ENCODE measurements at regions not wholly inside any gene's neighbourhood (a gene's known extent, or its start where the extent isn't known, plus 50 kb on each side); places are given as distances from the start of the nearest gene placed in this dataset.

GRCh38 chr4:104206784-104207183, 287.9 kb downstream of the CXXC4 start (continued):
- no peak for TF ChIP-seq MGA (IDR thresholded peaks at IDR 0.05)
- TF ChIP-seq ZNF354B (CRISPR knock-in tag; IDR thresholded peaks at IDR 0.05), result no peak
- no peak for TF ChIP-seq FOXM1 (IDR thresholded peaks at IDR 0.05; ENCODE audit: low read depth)
- no peak for TF ChIP-seq FOXM1 (CRISPR knock-in tag; IDR thresholded peaks at IDR 0.05; ENCODE audit: low read depth)
- no peak for TF ChIP-seq POLR2AphosphoS2 (IDR thresholded peaks at IDR 0.05; ENCODE audit: low read length)
- no peak for TF ChIP-seq HES1 (IDR thresholded peaks at IDR 0.05; ENCODE audit: low read depth)
- TF ChIP-seq HNRNPK (IDR thresholded peaks at IDR 0.05; ENCODE audit: low read depth, low read length, poor library complexity, severe bottlenecking), result no peak
- no peak for TF ChIP-seq ZNF408 (CRISPR knock-in tag; IDR thresholded peaks at IDR 0.05; ENCODE audit: low read depth)
- TF ChIP-seq HDAC1 (IDR thresholded peaks at IDR 0.05), result no peak
- TF ChIP-seq ZFP36 (IDR thresholded peaks at IDR 0.05; ENCODE audit: low read depth, low read length, partially characterized antibody), result no peak
- no peak for TF ChIP-seq KDM2B (CRISPR knock-in tag; IDR thresholded peaks at IDR 0.05)
- TF ChIP-seq PHF21A (IDR thresholded peaks at IDR 0.05; ENCODE audit: borderline replicate concordance, low read depth), result no peak
